Renal cortex interstitium (tissue), 11 donors: ENCODE measurements at regions not wholly inside any gene's neighbourhood (a gene's known extent, or its start where the extent isn't known, plus 50 kb on each side); places are given as distances from the start of the nearest gene placed in this dataset.

Experiments
- DNase-seq, 11 donors: peaks; one replicate each; pipeline ENCODE4 v3.0.0-alpha.2; 2013; ENCODE audit warnings: low read depth in 9 of 11, low spot score in 4 of 11; ENCODE audit errors: extremely low read depth in 1 of 11

DNA sequence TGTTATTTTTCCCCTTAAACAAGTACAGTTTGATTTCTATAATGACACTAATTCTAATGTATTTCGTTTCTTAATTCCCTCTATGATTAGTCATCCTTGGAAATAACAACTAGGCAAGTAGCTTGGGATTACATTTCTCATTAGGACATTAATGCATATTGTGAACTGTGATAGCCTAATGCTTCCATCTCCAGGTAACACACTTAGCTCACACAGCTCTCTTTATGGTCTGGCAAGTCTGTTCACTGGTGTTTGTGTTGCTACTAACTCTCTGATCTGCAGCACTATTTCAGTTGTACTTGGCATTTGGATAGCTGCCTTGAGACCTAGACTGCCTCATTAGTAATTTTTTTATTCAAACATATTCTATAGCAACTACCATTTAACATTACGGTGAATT is 853.2 kb downstream of the SORCS3 start:
- DNase-seq: no peak

DNA sequence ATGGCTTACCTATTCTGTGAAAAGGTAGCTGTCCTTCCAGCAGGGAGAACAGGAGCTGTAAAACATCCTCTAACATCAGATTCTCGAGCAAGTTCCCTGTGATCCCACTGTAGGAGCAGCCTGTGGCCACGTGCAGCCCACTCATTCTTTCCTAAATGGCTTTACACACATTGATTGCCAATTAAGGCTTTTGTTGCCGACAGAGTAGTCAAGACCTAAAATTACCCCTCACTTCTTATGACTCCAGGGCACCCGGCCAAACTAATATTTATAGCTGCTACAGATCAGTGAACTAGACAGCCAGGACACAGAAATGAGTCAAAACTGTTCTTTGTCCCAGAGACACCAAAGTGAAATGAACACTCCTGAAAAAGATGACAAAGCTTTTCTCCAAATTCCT is 832.1 kb downstream of the SORCS3 start:
- no peak for DNase-seq

- DNase-seq: peak in 1 of 11 donors; percentile 16
Observed at GRCh38 chr10:105468759-105469158, 827.7 kb downstream of the SORCS3 start.

- no peak for DNase-seq
Observed at GRCh38 chr10:105466521-105466920, 825.4 kb downstream of the SORCS3 start.

DNA sequence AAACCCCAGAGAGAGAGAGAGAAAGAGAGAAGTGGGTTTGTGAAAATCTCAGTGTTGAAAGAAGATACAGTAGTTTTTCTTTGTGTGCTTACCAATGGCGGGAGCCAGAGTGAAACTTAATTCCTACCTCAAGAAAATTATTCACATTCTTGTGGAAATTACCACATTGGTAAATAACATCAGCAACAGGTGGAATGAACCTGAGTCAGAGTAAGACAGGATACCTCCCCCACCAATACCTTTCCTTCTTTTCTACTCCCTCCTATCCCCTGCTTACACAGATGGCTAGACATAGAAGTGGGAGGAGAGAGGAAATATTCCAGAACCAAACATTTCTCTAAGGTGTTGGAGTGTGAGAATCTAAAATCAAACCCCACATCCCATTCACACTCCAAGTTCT is 793.9 kb downstream of the SORCS3 start:
- no peak for DNase-seq

DNA sequence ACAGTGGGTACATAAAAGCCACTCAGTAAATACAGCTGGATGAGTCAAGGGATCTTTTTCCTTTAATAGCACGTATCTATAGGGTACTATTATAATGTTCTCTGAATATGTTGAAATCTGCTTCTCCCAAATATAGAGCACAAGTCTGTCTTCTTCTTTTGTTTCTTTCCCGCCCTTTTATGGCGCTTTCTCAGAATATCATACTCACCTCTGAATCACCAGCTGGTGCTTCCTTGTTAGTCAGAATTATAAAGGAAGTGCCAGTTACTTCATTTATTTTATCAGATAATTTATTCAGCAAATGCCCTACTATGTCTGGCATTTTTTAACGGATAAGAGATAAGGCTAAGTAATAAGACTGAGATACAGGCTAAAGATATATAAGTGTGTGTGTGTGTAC is 772.9 kb downstream of the SORCS3 start:
- DNase-seq: no peak

- no peak for DNase-seq
Observed at GRCh38 chr10:105409370-105409769, 768.3 kb downstream of the SORCS3 start.

GRCh38 chr10:105406488-105406887 is 765.4 kb downstream of the SORCS3 start:
- DNase-seq: no peak

DNA sequence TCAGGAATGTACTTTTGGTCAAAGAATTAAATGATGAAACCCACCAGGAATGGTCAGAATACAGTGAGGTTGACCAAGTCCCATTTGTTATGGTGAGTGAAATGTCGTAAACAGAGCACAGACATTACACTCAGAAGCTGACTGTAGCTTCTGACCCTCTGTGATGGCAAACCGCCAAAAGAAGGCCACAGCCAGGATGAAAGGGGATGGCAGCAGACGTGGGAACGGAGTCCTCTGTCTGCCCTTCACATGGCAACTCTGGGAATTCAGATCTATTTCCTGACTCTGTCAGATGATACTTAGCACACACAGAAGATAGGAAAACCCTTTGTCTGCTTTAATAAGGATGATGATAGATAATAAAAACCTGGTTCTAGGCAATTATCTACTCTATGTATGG is 757.1 kb downstream of the SORCS3 start:
- peak in 9 of 11 donors; percentile 2 to 31 (median 20) for DNase-seq

- DNase-seq: no peak
Observed at GRCh38 chr10:105391670-105392351, 750.7 kb downstream of the SORCS3 start.

GRCh38 chr10:105387971-105388370 is 746.9 kb downstream of the SORCS3 start:
- no peak for DNase-seq

DNA sequence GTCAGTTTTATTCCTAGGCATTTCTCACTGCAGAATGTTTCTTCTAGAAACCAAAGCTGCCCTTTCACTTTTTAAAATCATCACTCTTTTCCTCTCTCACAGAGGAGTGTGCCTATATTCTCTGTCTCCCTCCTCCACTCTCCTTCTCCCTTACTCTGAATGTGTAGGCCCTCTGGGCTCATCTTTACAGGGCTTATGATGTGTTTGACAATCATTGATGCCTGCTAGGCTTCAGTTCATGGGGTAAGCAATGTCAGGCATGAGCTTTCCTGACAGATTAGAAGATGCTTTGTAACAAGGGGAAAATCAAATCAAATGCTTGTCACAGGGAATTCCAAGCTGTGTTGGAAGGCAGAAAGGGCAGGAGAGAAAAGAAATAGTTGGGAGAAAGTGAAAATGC is 742.9 kb downstream of the SORCS3 start:
- DNase-seq: no peak

DNA sequence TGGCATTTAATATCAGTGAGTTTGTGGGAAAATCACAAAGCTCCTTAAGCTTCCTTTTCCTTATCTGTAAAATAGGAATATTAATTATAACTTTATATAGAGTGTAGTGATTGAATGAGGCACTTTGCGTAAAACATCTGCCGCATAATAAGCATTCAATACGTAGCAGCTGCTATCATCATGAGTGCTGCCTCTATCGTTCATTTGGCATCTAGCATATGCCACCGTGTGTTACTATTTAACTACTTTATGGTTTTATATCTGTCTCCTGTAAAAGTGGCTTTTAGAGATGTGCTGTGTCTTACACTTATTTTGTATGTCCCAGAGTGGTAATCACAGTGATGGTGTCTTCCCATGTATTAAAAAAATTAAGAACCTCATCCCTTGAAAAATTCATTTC is 729.6 kb downstream of the SORCS3 start:
- DNase-seq: no peak

- DNase-seq: no peak
Observed at GRCh38 chr10:105359708-105360107, 718.6 kb downstream of the SORCS3 start.

DNA sequence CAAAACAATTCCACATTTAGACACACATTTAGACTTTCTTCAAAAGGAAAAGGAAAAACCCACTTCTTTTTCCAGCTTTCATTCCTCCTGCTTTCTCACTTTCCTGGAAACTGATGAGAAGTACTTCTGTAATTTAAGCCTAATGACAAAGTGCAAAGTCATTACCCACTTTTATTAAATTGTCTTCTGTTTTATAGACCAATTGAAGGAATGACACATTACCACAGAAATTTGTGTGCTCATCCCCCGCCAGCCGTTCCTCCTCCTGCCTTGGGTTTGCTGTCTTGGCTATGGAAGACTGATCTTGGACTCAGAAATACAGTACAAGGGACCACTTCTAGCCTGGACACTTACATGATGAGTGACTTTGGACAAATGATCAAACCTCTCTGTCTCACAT is 717.8 kb downstream of the SORCS3 start:
- DNase-seq: peak in 6 of 11 donors; percentile 27 to 52 (median 38)

DNA sequence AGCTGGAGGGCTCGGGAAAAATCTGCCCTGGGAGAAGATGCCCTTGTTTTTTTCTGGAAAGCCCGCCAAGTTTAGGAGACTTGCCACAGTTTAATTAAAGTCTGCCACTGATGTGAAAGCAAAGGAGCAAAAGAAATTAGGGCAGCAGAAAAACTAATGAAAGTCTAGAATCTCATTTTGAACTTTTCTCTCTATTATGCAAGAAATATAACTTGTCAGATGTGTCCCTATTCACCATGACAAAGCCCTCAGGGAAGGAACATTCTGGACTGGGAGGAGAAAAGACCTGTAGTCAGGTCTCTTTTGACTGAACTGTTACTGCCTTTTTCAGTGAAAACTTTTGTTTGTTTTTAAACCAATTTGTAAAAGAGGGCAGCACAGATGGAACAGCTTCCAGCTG is 715.5 kb downstream of the SORCS3 start:
- no peak for DNase-seq

GRCh38 chr10:105354010-105354409 is 712.9 kb downstream of the SORCS3 start:
- no peak for DNase-seq

GRCh38 chr10:105352827-105353226 is 711.7 kb downstream of the SORCS3 start:
- DNase-seq: no peak

DNA sequence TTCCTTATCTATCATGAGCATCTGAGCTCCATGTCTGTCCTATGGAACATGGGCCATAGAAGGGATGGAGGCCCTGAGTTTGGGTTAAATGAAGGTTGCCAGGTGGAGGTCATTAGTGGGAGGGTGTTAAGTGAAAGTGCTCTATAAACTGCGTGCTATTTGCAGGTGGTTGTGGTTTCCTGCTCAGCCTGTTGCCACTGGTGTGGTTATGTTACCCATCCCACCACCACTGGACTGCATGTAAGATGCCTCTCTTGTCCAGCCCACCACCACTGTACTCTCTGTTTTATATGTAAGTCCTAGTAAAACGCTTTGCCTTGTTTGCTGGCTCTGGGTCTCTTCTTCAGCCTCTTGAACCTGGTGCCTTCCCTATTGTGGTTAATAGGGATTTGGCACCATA is 711.2 kb downstream of the SORCS3 start:
- no peak for DNase-seq

DNA sequence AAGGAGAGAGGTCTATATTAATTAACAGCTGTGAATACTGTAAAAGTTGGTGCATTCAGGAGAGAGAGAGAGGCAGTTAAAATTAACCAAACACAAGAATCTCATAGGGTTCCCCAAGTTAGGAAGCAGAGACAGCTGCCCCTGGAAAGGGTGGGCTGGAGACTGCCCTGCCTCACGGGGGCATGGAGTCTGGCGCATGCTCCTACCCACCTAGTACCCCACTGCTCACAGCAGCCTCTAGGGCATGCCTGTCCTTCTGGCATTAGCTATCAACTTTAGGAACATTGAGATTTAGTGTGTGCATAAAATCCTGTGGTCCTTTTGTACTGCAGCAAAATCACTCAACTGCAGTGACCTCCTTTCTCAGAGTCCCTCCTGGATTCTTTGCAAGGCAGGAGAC is 710.1 kb downstream of the SORCS3 start:
- no peak for DNase-seq

GRCh38 chr10:105347487-105347886 is 706.4 kb downstream of the SORCS3 start:
- DNase-seq: no peak

GRCh38 chr10:105342606-105343005 is 701.5 kb downstream of the SORCS3 start:
- DNase-seq: no peak
